ENCODE measurements at regions not wholly inside any gene's neighbourhood (a gene's known extent, or its start where the extent isn't known, plus 50 kb on each side); places are given as distances from the start of the nearest gene placed in this dataset.

DNA sequence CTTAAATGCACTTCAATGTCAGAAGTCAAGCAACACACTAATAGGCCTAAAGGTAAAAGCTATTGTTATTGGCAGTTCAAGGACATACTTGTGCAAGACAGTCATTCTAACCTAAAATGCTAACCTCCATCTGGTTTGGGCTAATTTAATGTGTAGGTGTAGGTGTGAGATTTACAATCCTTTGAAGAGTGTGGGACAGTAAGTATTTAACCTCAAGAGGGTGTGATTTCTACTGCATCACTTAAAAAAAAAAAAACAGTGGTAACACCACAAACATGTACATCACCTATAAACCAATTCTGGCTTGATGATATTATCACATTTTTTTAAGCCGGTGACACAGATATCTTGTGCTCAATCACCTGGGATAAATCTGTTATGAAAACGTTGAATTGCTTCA, 127.5 kb upstream of the MEF2C start:
- dilution Hi-C loops (cut with MboI; ENCODE audit: extremely low pct_ligation_motif_present, low sequenced_read_pairs): no loop called here
- no peak overlapping the region for H3K9ac ChIP-seq (replicated peaks; ENCODE audit: extremely low read depth, insufficient read depth, low read length)
- H3K36me3 ChIP-seq (ENCODE audit: control insufficient read depth in 2 of 2, extremely low read depth in 1 of 2, insufficient read depth in 2 of 2, low read length in 2 of 2): no peaks in the 10 kb centered on the region
- H3K4me2 ChIP-seq (ENCODE audit: insufficient read depth, low read length): no peak overlapping the region
- H4K20me1 ChIP-seq (replicated peaks; ENCODE audit: control insufficient read depth, extremely low read depth, insufficient read depth, low read length): no peaks in the 10 kb centered on the region
- CTCF ChIA-PET: no interaction called here
- POLR2A ChIA-PET: no interaction called here
- BruUV-seq (replicated peaks): no TSS peak
- no peaks in the 10 kb centered on the region for H3K27me3 ChIP-seq (ENCODE audit: control insufficient read depth in 2 of 2, insufficient read depth in 2 of 2, low read length in 2 of 2)
- DNase-seq (ENCODE audit: low read depth, low spot score): no peak
- H3K9me1 ChIP-seq (replicated peaks; ENCODE audit: control insufficient read depth, extremely low read depth, insufficient read depth, low read length): no peaks in the 10 kb centered on the region
- H3K4me3 ChIP-seq (replicated peaks in 1 of 3; ENCODE audit: insufficient read depth in 1 of 3, low read depth in 1 of 3, low read length in 3 of 3): no peak overlapping the region
- H3K9me3 ChIP-seq (replicated peaks; ENCODE audit: control insufficient read depth, insufficient read depth, low read length): no peaks in the 10 kb centered on the region
- H2AFZ ChIP-seq (ENCODE audit: low read depth, low read length): no peak overlapping the region
- TF ChIP-seq MYC (IDR thresholded peaks at IDR 0.05; ENCODE audit: low read depth, low read length): no peak
- TF ChIP-seq, protein P1, sequence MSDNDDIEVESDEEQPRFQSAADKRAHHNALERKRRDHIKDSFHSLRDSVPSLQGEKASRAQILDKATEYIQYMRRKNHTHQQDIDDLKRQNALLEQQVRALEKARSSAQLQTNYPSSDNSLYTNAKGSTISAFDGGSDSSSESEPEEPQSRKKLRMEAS (IDR thresholded peaks at IDR 0.05; ENCODE audit: insufficient read depth, insufficient read length): no peak
- TF ChIP-seq, protein P2, sequence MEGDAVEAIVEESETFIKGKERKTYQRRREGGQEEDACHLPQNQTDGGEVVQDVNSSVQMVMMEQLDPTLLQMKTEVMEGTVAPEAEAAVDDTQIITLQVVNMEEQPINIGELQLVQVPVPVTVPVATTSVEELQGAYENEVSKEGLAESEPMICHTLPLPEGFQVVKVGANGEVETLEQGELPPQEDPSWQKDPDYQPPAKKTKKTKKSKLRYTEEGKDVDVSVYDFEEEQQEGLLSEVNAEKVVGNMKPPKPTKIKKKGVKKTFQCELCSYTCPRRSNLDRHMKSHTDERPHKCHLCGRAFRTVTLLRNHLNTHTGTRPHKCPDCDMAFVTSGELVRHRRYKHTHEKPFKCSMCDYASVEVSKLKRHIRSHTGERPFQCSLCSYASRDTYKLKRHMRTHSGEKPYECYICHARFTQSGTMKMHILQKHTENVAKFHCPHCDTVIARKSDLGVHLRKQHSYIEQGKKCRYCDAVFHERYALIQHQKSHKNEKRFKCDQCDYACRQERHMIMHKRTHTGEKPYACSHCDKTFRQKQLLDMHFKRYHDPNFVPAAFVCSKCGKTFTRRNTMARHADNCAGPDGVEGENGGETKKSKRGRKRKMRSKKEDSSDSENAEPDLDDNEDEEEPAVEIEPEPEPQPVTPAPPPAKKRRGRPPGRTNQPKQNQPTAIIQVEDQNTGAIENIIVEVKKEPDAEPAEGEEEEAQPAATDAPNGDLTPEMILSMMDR (IDR thresholded peaks at IDR 0.05; ENCODE audit: extremely low read depth in 1 of 2, insufficient read depth in 1 of 2, low read depth in 1 of 2, low read length in 2 of 2): no peak
- TF ChIP-seq GATA2 (IDR thresholded peaks at IDR 0.05; ENCODE audit: insufficient read depth, insufficient read length, low read depth, low read length): no peak
- TF ChIP-seq POLR2AphosphoS5 (IDR thresholded peaks at IDR 0.05; ENCODE audit: insufficient read depth, low read depth, low read length): no peak
- TF ChIP-seq FOS (IDR thresholded peaks at IDR 0.05; ENCODE audit: borderline replicate concordance, insufficient read depth, low read length): no peak
- TF ChIP-seq JUN (IDR thresholded peaks at IDR 0.05; ENCODE audit: borderline replicate concordance, insufficient read depth, insufficient read length, low read depth): no peak
- no peak for TF ChIP-seq POLR2A (IDR thresholded peaks at IDR 0.05; ENCODE audit: low read depth, low read length)
- TF ChIP-seq EZH2 (IDR thresholded peaks at IDR 0.05; ENCODE audit: borderline replicate concordance, low read depth, low read length, severe bottlenecking): no peak
- H3K79me2 ChIP-seq (ENCODE audit: control insufficient read depth, insufficient read depth, low read length): no peaks in the 10 kb centered on the region
- no peak overlapping the region for H3K27ac ChIP-seq (ENCODE audit: insufficient read depth, low read depth, low read length)
- H3K4me1 ChIP-seq (ENCODE audit: control insufficient read depth, extremely low read depth, insufficient read depth, low read length): no peaks in the 10 kb centered on the region
- intact Hi-C loops (cut with micrococcal nuclease): no loop called here
- FAIRE-seq: no peak

Data from endothelial cell of umbilical vein (primary cell).